Lung microvascular endothelial cell (primary cell): ENCODE measurements at regions not wholly inside any gene's neighbourhood (a gene's known extent, or its start where the extent isn't known, plus 50 kb on each side); places are given as distances from the start of the nearest gene placed in this dataset.
"Not testable (repeated sequence)": the region's sequence is repeated elsewhere in the genome, so short reads cannot be mapped to it uniquely, and the experiment has no call there.

Source experiments
- DNase-seq, 2 donors: peaks; one replicate each; pipeline versions ENCODE4 v3.0.0 to v3.0.0-alpha.2; 2010; ENCODE audit warnings: low read depth in 2 of 2

DNA sequence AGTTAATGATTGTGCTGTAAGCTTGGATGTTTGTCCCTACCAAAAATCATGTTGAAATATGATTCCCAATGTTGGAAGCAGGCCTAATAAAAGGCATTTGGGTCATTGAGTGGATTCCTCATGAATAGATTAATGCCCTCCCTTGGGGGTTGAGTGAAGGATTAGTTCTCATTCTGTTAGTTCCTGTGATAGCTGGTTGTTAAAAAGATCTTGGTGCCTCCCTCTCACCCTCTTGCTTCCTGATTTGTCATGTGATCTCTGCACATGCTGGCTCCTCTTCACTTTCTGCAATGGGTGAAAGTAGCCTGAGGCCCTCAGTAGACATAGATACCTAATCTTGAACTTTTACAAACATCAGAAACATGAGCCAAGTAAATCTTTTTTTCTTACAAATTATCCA is 115.6 kb upstream of the HCRTR2 start:
- DNase-seq: no peak

- DNase-seq: no peak
Measured at GRCh38 chr6:55064711-55065420, 109.4 kb upstream of the HCRTR2 start.

DNA sequence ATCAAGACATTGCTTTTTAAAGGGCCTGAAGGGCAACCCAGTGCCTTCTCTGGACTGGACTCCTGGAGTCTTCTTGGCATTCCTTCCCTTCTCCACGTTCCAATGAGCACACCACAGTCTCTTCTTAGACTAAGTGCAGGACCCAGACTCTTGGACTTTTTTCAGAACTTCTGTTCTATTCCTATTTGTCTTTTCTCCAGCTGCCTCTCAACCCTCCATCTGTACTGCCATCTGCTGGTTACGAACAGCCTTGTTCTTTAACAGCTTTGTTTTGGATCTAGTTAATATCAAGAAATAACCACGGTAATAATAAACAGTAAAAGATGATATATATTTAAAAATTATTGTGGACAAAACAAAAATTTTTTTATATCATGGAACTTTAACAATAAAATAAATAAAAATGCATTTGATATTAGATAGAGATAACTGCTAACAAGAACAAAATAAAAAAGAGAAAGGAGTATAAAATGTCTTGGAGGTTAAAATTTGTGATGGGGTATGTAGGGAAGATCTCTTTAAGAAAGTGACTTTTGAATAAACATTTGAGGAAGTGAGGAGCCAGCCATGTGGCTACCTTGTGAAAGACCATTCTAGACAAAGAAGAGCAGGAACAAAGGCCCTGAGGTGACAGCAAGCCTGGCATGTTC is 105.1 kb upstream of the HCRTR2 start:
- peak; percentile 51 to 54 for DNase-seq

DNA sequence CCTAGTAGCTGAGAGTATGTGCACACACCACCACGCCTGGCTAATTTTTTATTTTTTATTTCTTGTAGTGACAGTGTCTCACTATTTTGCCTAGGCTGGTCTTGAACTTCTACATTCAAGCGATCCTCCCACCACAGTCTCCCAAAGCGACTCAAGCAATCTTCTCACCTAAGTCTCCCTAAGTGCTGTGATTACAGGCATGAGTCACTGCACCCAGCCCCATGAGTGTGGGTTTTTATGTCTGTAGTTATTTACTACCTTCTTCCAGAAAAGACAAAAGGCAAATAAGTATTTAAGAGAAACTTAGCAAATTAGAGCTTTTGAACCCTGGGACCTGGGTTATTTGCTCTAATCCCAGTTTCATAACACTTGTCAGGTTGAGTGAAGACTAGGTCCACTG is 92.3 kb upstream of the HCRTR2 start:
- no peak for DNase-seq

DNA sequence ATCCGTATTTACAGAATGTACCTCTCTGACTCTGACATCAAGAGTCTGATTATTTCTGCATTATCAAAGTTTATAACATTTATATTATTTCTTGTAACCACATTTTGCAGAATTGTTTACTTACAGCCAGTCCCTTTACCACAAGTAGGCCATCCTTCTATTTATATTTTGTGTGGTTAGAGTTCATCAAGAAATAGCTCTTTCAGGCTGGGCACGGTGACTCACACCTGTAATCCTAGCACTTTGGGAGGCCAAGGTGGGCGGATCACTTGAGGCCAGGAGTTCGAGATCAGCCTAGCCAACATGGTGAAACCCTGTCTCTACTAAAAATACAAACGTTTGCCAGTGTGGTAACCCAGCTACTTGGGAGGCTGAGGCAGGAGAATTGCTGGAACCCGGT is 86.3 kb upstream of the HCRTR2 start:
- not testable (repeated sequence) for DNase-seq

- DNase-seq: no peak
Measured at GRCh38 chr6:55088902-55089301, 85.4 kb upstream of the HCRTR2 start.

- no peak for DNase-seq
Measured at GRCh38 chr6:55089325-55089724, 85.0 kb upstream of the HCRTR2 start.

DNA sequence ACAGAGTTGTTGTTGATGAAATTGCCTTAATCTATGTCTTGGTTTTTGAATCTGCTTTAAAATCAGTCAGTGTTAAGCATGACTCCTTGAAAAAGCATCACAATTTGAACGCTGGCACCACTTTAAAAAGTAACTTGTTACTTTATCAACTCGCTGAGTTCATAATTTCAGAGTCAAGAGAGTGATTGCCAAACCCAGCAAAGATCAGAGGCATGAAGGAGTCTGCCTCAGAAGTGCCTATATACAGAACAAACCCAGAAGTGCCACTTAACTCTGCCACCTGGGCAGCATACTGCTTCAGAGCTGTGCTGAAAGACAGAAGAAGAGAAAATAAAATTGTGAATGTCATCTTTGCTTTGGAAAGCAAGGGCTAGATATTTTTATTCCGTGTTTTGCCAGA is 73.6 kb upstream of the HCRTR2 start:
- no peak for DNase-seq

- no peak for DNase-seq
Measured at GRCh38 chr6:55101157-55101556, 73.2 kb upstream of the HCRTR2 start.

GRCh38 chr6:55108134-55109130 is 65.9 kb upstream of the HCRTR2 start:
- no peak for DNase-seq

- no peak for DNase-seq
Measured at GRCh38 chr6:55117267-55117666, 57.0 kb upstream of the HCRTR2 start.

- DNase-seq: not testable (repeated sequence)
Measured at GRCh38 chr6:55124241-55124640, 50.1 kb upstream of the HCRTR2 start.
